HEK293 (cell line): ENCODE measurements at regions not wholly inside any gene's neighbourhood (a gene's known extent, or its start where the extent isn't known, plus 50 kb on each side); places are given as distances from the start of the nearest gene placed in this dataset.

Experiments used
- CTCF ChIA-PET: fragments of 350-600 bp; formaldehyde crosslinking; extraction: SDS; loops from one replicate; lab custom pipeline; 2021; ENCODE audit warnings: antibody characterized with exemption; lab: Yijun Ruan, JAX
- POLR2A ChIA-PET: fragments of 300-600 bp; formaldehyde crosslinking; extraction: SDS; loops from one replicate; lab custom pipeline; 2020; ENCODE audit warnings: antibody characterized with exemption, inconsistent platforms; lab: Yijun Ruan, JAX
- H3K27ac ChIP-seq: fragments of 200-500 bp; sonication (Bioruptor generic); 2 replicates; pipeline ENCODE4 v1.5.1; 2014; ENCODE audit warnings: low read depth, low read length, control low read depth, inconsistent platforms; ENCODE audit errors: extremely low read depth
- H3K36me3 ChIP-seq, 2 experiments: fragments of 200-500 bp in 1 of 2; sonication (Bioruptor generic) in 1 of 2; 1 replicate in 1 of 2; 2 replicates in 1 of 2; pipeline ENCODE4 v1.5.1; 2014 to 2017; ENCODE audit warnings: inconsistent platforms in 2 of 2, low read length in 2 of 2; ENCODE audit not compliant: control insufficient read depth in 2 of 2, insufficient read depth in 1 of 2
- H3K4me1 ChIP-seq: fragments of 200-500 bp; sonication (Bioruptor generic); 2 replicates; pipeline ENCODE4 v1.5.1; 2014; ENCODE audit warnings: mild to moderate bottlenecking, low read length, inconsistent platforms; ENCODE audit not compliant: control insufficient read depth, insufficient read depth
- H3K4me3 ChIP-seq: 2 replicates; pipeline ENCODE4 v1.5.1; 2011; ENCODE audit warnings: low read depth, mild to moderate bottlenecking, control low read depth, low read length, moderate library complexity
- H3K9me3 ChIP-seq: fragments of 200-500 bp; sonication (Bioruptor generic); 2 replicates; pipeline ENCODE4 v1.5.1; 2014; ENCODE audit warnings: low read depth, low read length, inconsistent platforms; ENCODE audit not compliant: control insufficient read depth, insufficient read depth
- AEBP2 ChIP-seq: fragments of 450-650 bp; formaldehyde crosslinking; IDR thresholded peaks from 2 replicates; pipeline ENCODE4 v1.5.1; 2016; ENCODE audit warnings: missing biosample characterization, missing genetic modification characterization, borderline replicate concordance
- CTCF ChIP-seq: fragments of 450-650 bp; formaldehyde crosslinking; IDR thresholded peaks from 2 replicates; pipeline ENCODE4 v1.5.1; 2016; ENCODE audit warnings: missing biosample characterization, missing genetic modification characterization
- ELK4 ChIP-seq: IDR thresholded peaks from 2 replicates; pipeline ENCODE4 v1.6.1; 2011; ENCODE audit warnings: mild to moderate bottlenecking, low read depth, low read length, borderline replicate concordance
- GLI4 ChIP-seq: fragments of 450-650 bp; formaldehyde crosslinking; IDR thresholded peaks from 2 replicates; pipeline ENCODE4 v1.5.1; 2016; ENCODE audit warnings: missing biosample characterization, missing genetic modification characterization
- HOXA7 ChIP-seq: sonication (generic); formaldehyde crosslinking; IDR thresholded peaks from 2 replicates; pipeline ENCODE4 v1.8.1; 2022; ENCODE audit warnings: missing genetic modification reagents, borderline replicate concordance
- HOXD13 ChIP-seq: sonication (generic); formaldehyde crosslinking; IDR thresholded peaks from 2 replicates; pipeline ENCODE4 v1.8.0; 2022; ENCODE audit warnings: missing genetic modification reagents, borderline replicate concordance
- KLF16 ChIP-seq: fragments of 450-650 bp; formaldehyde crosslinking; IDR thresholded peaks from 2 replicates; pipeline ENCODE4 v1.5.1; 2017; ENCODE audit warnings: missing biosample characterization, missing genetic modification characterization
- REST ChIP-seq: fragments of 450-650 bp; formaldehyde crosslinking; IDR thresholded peaks from 2 replicates; pipeline ENCODE4 v1.5.1; 2016; ENCODE audit warnings: missing biosample characterization, missing genetic modification characterization
- SP2 ChIP-seq: fragments of 450-650 bp; formaldehyde crosslinking; IDR thresholded peaks from 2 replicates; pipeline ENCODE4 v1.5.1; 2016; ENCODE audit warnings: missing biosample characterization, missing genetic modification characterization
- SP7 ChIP-seq: fragments of 450-650 bp; formaldehyde crosslinking; IDR thresholded peaks from 2 replicates; pipeline ENCODE4 v1.5.1; 2016; ENCODE audit warnings: missing biosample characterization, missing genetic modification characterization
- ZBTB21 ChIP-seq: fragments of 450-650 bp; formaldehyde crosslinking; IDR thresholded peaks from 2 replicates; pipeline ENCODE4 v1.5.1; 2017; ENCODE audit warnings: missing biosample characterization, missing genetic modification characterization
- ZFHX2 ChIP-seq: fragments of 450-650 bp; formaldehyde crosslinking; conservative IDR thresholded peaks from 2 replicates; pipeline ENCODE4 v1.5.1; 2016; ENCODE audit warnings: missing biosample characterization, missing genetic modification characterization
- ZNF121 ChIP-seq: fragments of 450-650 bp; formaldehyde crosslinking; IDR thresholded peaks from 2 replicates; pipeline ENCODE4 v1.5.1; 2016; ENCODE audit warnings: missing biosample characterization, missing genetic modification characterization
- ZNF155 ChIP-seq: fragments of 450-650 bp; formaldehyde crosslinking; IDR thresholded peaks from 2 replicates; pipeline ENCODE4 v1.5.1; 2016; ENCODE audit warnings: missing biosample characterization, missing genetic modification characterization
- ZNF175 ChIP-seq: fragments of 450-650 bp; formaldehyde crosslinking; IDR thresholded peaks from 2 replicates; pipeline ENCODE4 v1.5.1; 2016; ENCODE audit warnings: missing biosample characterization, missing genetic modification characterization
- ZNF19 ChIP-seq: fragments of 450-650 bp; formaldehyde crosslinking; IDR thresholded peaks from 2 replicates; pipeline ENCODE4; 2016; ENCODE audit warnings: missing biosample characterization, missing genetic modification characterization, low read depth
- ZNF292 ChIP-seq: fragments of 450-650 bp; formaldehyde crosslinking; IDR thresholded peaks from 2 replicates; pipeline ENCODE4 v1.5.1; 2016; ENCODE audit warnings: low read depth, missing biosample characterization, missing genetic modification characterization, borderline replicate concordance
- ZNF362 ChIP-seq: fragments of 450-650 bp; formaldehyde crosslinking; IDR thresholded peaks from 2 replicates; pipeline ENCODE4 v1.5.1; 2016; ENCODE audit warnings: missing biosample characterization, missing genetic modification characterization
- ZNF426 ChIP-seq: fragments of 450-650 bp; formaldehyde crosslinking; IDR thresholded peaks from 2 replicates; pipeline ENCODE4 v1.5.1; 2017; ENCODE audit warnings: missing biosample characterization, missing genetic modification characterization, mild to moderate bottlenecking, inconsistent platforms, moderate library complexity
- ZNF544 ChIP-seq: fragments of 450-650 bp; formaldehyde crosslinking; IDR thresholded peaks from 2 replicates; pipeline ENCODE4 v1.5.0; 2017; ENCODE audit warnings: missing biosample characterization, missing genetic modification characterization
- ZNF561 ChIP-seq: fragments of 450-650 bp; IDR thresholded peaks from 2 replicates; pipeline ENCODE4 v1.5.1; 2018; ENCODE audit warnings: missing biosample characterization, missing genetic modification characterization, borderline replicate concordance
- ZNF580 ChIP-seq: fragments of 450-650 bp; formaldehyde crosslinking; IDR thresholded peaks from 2 replicates; pipeline ENCODE4 v1.5.1; 2016; ENCODE audit warnings: missing biosample characterization, missing genetic modification characterization
- ZNF670 ChIP-seq: fragments of 450-650 bp; formaldehyde crosslinking; IDR thresholded peaks from 2 replicates; pipeline ENCODE4 v1.5.1; 2016; ENCODE audit warnings: missing biosample characterization, missing genetic modification characterization, low read depth
- ZNF692 ChIP-seq: fragments of 450-650 bp; formaldehyde crosslinking; IDR thresholded peaks from 2 replicates; pipeline ENCODE4 v1.5.1; 2016; ENCODE audit warnings: missing biosample characterization, missing genetic modification characterization
- ZNF701 ChIP-seq: fragments of 450-650 bp; formaldehyde crosslinking; IDR thresholded peaks from 2 replicates; pipeline ENCODE4 v1.5.1; 2016; ENCODE audit warnings: missing biosample characterization, missing genetic modification characterization

- H3K4me3 ChIP-seq, result no peak overlapping the region
- H3K4me1 ChIP-seq, result 0 out of 2 replicates have a peak, but pooled peaks cover 2% of the 10 kb centered on the region
- no peak overlapping the region; the same call in 1 of the 2 replicates for H3K27ac ChIP-seq
- H3K9me3 ChIP-seq, result no peaks in the 10 kb centered on the region
- TF ChIP-seq ZNF692 (tag by site-specific recombination) (no peak), ZNF175 (tag by site-specific recombination) (no peak), ZNF544 (tag by site-specific recombination) (no peak), SP2 (no peak), REST (tag by site-specific recombination) (no peak), ZBTB21 (tag by site-specific recombination) (no peak), ZNF121 (no peak), ZNF561 (no peak), ZNF362 (tag by site-specific recombination) (no peak), SP7 (tag by site-specific recombination) (no peak), AEBP2 (tag by site-specific recombination) (no peak), GLI4 (tag by site-specific recombination) (no peak), ZNF580 (tag by site-specific recombination) (no peak), KLF16 (tag by site-specific recombination) (no peak)
- CTCF ChIA-PET, result interaction anchor here (0.8 kb wide), 1 partner anchor 10 kb away, joined by 3 read pairs; no protein-coding TSS in a partner anchor
- POLR2A ChIA-PET, result no interaction called here
- H3K36me3 ChIP-seq, result no peaks in the 10 kb centered on the region
These were observed 117.0 kb upstream of the ANKRD55 start for GRCh38 chr5:56350011-56350596.

- ChIA-PET POLR2A (no interaction called here), CTCF (interaction anchor here (0.8 kb wide), 1 partner anchor 9 kb away, joined by 3 read pairs; no protein-coding TSS in a partner anchor)
- Histone ChIP-seq H3K4me3 (no peak overlapping the region), H3K9me3 (no peaks in the 10 kb centered on the region), H3K4me1 (0 out of 2 replicates have a peak, but pooled peaks cover 2% of the 10 kb centered on the region), H3K36me3 (no peaks in the 10 kb centered on the region), H3K27ac (no peak overlapping the region)
- TF ChIP-seq ZFHX2 (tag by site-specific recombination) (no peak), ZNF701 (tag by site-specific recombination) (no peak), HOXD13 (CRISPR knock-in tag) (no peak), ZNF670 (tag by site-specific recombination) (no peak), ZNF426 (tag by site-specific recombination) (no peak), ELK4 (no peak), CTCF (tag by site-specific recombination) (no peak), ZNF292 (no peak), ZNF155 (no peak), ZNF19 (tag by site-specific recombination) (no peak), HOXA7 (CRISPR knock-in tag) (no peak)
These were observed 116.3 kb upstream of the ANKRD55 start for GRCh38 chr5:56349461-56349860.
